ENCODE measurements at regions not wholly inside any gene's neighbourhood (a gene's known extent, or its start where the extent isn't known, plus 50 kb on each side); places are given as distances from the start of the nearest gene placed in this dataset.
"Not testable (repeated sequence)": the region's sequence is repeated elsewhere in the genome, so short reads cannot be mapped to it uniquely, and the experiment has no call there.

- POLR2A ChIA-PET = no interaction called here
- Histone ChIP-seq H3K27me3 (ENCODE audit: control insufficient read depth, insufficient read depth, low read length) (no peaks in the 10 kb centered on the region), H3K27ac (ENCODE audit: low read depth, low read length) (no peak overlapping the region), H3K9me3 (ENCODE audit: control insufficient read depth, insufficient read depth, low read length) (no peaks in the 10 kb centered on the region; the same call in 1 of the 2 replicates), H3K4me3 (ENCODE audit: low read depth, low read length) (no peak overlapping the region)
- DNase-seq (ENCODE audit: low read depth, low spot score) = no peak
- CTCF ChIA-PET = no interaction called here
- TF ChIP-seq, protein P1, sequence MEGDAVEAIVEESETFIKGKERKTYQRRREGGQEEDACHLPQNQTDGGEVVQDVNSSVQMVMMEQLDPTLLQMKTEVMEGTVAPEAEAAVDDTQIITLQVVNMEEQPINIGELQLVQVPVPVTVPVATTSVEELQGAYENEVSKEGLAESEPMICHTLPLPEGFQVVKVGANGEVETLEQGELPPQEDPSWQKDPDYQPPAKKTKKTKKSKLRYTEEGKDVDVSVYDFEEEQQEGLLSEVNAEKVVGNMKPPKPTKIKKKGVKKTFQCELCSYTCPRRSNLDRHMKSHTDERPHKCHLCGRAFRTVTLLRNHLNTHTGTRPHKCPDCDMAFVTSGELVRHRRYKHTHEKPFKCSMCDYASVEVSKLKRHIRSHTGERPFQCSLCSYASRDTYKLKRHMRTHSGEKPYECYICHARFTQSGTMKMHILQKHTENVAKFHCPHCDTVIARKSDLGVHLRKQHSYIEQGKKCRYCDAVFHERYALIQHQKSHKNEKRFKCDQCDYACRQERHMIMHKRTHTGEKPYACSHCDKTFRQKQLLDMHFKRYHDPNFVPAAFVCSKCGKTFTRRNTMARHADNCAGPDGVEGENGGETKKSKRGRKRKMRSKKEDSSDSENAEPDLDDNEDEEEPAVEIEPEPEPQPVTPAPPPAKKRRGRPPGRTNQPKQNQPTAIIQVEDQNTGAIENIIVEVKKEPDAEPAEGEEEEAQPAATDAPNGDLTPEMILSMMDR (IDR thresholded peaks at IDR 0.05; ENCODE audit: low read depth, low read length) = no peak
Observed at GRCh38 chr5:96322865-96323264, 110.2 kb downstream of the PCSK1 start.

GRCh38 chr5:96322217-96322616 is 110.8 kb downstream of the PCSK1 start:
- TF ChIP-seq, protein P1 (IDR thresholded peaks at IDR 0.05; ENCODE audit: low read depth, low read length) = no peak
- Histone ChIP-seq H3K9me3 (ENCODE audit: control insufficient read depth, insufficient read depth, low read length) (no peaks in the 10 kb centered on the region; the same call in 1 of the 2 replicates), H3K4me3 (ENCODE audit: low read depth, low read length) (no peak overlapping the region), H3K27ac (ENCODE audit: low read depth, low read length) (no peak overlapping the region), H3K27me3 (ENCODE audit: control insufficient read depth, insufficient read depth, low read length) (no peaks in the 10 kb centered on the region)
- no peak for DNase-seq (ENCODE audit: low read depth, low spot score)
- ChIA-PET CTCF (interaction anchor here (1.5 kb wide), 1 partner anchor 14 kb away, joined by 6 read pairs; no protein-coding TSS in a partner anchor), POLR2A (no interaction called here)

DNA sequence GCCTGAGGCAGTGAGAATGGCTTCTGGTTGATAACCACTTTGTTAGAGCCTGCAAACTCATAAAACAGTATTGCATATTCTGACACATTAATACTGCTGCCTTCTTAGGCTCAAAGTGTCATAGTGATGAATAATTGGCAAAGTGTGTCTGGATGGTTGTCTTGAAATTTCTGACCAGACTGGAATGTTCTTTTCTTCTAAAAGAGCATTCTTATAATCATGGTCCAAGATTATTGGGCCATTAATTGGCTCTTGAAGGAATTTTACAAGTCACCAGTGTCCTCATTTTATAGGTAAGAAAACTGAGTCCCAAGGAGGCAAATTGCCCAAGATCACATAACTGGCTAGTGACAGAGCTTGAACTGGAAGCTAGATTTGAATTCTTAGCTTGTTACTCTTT is 111.7 kb downstream of the PCSK1 start:
- Histone ChIP-seq H3K27me3 (ENCODE audit: control insufficient read depth, insufficient read depth, low read length) (no peaks in the 10 kb centered on the region), H3K4me3 (ENCODE audit: low read depth, low read length) (no peak overlapping the region), H3K27ac (ENCODE audit: low read depth, low read length) (no peak overlapping the region), H3K9me3 (ENCODE audit: control insufficient read depth, insufficient read depth, low read length) (no peaks in the 10 kb centered on the region; the same call in 1 of the 2 replicates)
- DNase-seq (ENCODE audit: low read depth, low spot score) = no peak
- TF ChIP-seq, protein P1 (IDR thresholded peaks at IDR 0.05; ENCODE audit: low read depth, low read length) = no peak
- CTCF ChIA-PET = interaction anchor here (1.5 kb wide), 1 partner anchor 15 kb away, joined by 6 read pairs; no protein-coding TSS in a partner anchor
- POLR2A ChIA-PET = no interaction called here

DNA sequence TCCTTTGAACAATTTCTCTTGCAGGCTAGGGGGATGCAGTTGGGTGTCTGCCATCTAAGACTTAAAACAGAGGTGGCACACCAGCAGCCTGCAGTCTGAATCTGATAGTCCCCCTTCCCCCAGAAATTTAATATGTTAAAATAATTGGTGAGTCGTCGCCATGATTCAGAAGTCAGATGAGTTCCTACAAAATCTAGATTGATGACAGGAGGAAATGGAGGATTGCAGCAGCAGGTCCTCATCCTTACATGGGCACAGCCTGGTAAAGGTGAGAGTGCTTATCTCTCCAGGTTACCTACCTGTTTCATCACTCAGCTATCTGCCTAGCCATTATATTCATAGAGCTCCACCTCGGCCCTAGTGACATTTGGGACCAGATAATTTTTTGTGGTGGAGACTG is 112.3 kb downstream of the PCSK1 start:
- no peak overlapping the region for H3K27ac ChIP-seq (ENCODE audit: low read depth, low read length)
- POLR2A ChIA-PET = no interaction called here
- DNase-seq (ENCODE audit: low read depth, low spot score) = no peak
- TF ChIP-seq, protein P1 (IDR thresholded peaks at IDR 0.05; ENCODE audit: low read depth, low read length) = no peak
- H3K9me3 ChIP-seq (ENCODE audit: control insufficient read depth, insufficient read depth, low read length) = no peaks in the 10 kb centered on the region; the same call in 1 of the 2 replicates
- H3K4me3 ChIP-seq (ENCODE audit: low read depth, low read length) = no peak overlapping the region
- no peaks in the 10 kb centered on the region for H3K27me3 ChIP-seq (ENCODE audit: control insufficient read depth, insufficient read depth, low read length)
- CTCF ChIA-PET = no interaction called here

DNA sequence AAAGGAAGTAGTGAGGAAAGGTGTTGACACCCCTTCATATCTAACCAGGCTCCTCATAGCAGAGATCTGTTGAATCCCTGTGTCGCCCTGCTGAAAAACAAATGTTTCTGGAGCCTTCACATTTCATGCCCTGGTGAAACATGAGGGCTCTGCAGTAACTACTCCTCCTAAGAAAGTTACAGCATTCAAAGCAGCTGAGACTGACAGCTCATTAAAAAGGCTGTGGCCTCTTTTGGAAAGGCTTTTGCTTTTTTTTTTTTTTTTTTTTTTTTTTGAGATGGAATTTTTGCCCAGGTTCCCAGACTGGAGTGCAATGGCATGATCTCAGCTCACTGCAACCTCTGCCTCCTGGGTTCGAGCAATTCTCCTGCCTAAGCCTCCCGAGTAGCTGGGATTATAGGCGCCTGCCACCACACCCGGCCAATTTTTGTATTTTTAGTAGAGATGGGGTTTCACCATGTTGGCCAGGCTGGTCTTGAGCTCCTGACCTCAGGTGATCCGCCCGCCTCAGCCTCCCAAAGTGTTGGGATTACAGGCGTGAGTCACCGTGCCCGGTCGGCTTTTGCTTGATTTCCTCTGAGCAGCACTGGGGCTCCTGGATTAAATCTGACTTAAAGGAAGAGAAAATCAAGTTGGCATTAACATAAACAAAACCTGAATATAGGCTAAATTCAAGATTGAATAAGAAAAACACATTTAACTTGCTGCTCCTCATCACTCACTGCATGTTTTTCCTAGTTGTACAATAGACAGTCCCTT is 112.9 kb downstream of the PCSK1 start:
- POLR2A ChIA-PET = interaction anchor here (0.7 kb wide), 1 partner anchor 9 kb away, joined by 7 read pairs; no protein-coding TSS in a partner anchor
- DNase-seq (ENCODE audit: low read depth, low spot score); H3K4me3 ChIP-seq (ENCODE audit: low read depth, low read length); H3K9me3 ChIP-seq (ENCODE audit: control insufficient read depth, insufficient read depth, low read length); H3K27me3 ChIP-seq (ENCODE audit: control insufficient read depth, insufficient read depth, low read length); H3K27ac ChIP-seq (ENCODE audit: low read depth, low read length): not testable (repeated sequence)
- CTCF ChIA-PET = interaction anchor here (1.2 kb wide), 1 partner anchor 17 kb away, joined by 3 read pairs; no protein-coding TSS in a partner anchor
